Transverse colon (tissue), 3 donors: ENCODE measurements at regions not wholly inside any gene's neighbourhood (a gene's known extent, or its start where the extent isn't known, plus 50 kb on each side); places are given as distances from the start of the nearest gene placed in this dataset.

Experiments
- CTCF ChIP-seq, 5 experiments: fragments of 200-600 bp in 3 of 5; fragments of 450-650 bp in 2 of 5; sonication (generic) in 3 of 5; IDR thresholded peaks; 1 replicate in 2 of 5; 2 replicates in 3 of 5; pipeline ENCODE4 v1.5.1; 2016 to 2017; ENCODE audit warnings: antibody characterized with exemption in 5 of 5, inconsistent platforms in 3 of 5, mild to moderate bottlenecking in 2 of 5, moderate library complexity in 1 of 5
- POLR2A ChIP-seq: fragments of 450-650 bp; IDR thresholded peaks from one replicate; pipeline ENCODE4 v1.6.1; 2016; ENCODE audit warnings: antibody characterized with exemption, mild to moderate bottlenecking, moderate library complexity

- no peak for TF ChIP-seq POLR2A
- TF ChIP-seq CTCF (IDR thresholded peaks at IDR 0.05): no peak
Measured at GRCh38 chr3:74351213-74351612, 263.2 kb downstream of the CNTN3 start.
